PC-3 (cell line): ENCODE measurements at regions not wholly inside any gene's neighbourhood (a gene's known extent, or its start where the extent isn't known, plus 50 kb on each side); places are given as distances from the start of the nearest gene placed in this dataset.
"Not testable (repeated sequence)": the region's sequence is repeated elsewhere in the genome, so short reads cannot be mapped to it uniquely, and the experiment has no call there.

Source experiments
- ATAC-seq: fragments of 200-7000 bp; cut with Tn5 transposase; 2 replicates; pipeline ENCODE4 v1.9.1; 2020; ENCODE audit warnings: mild to moderate bottlenecking, moderate library complexity
- BruUV-seq: library from RNA; stranded (reverse); fragments of 400-500 nt; replicated peaks from 2 replicates; lab custom pipeline; 2021; lab: Mats Ljungman, UMichigan
- CTCF ChIA-PET: fragments of 300-600 bp; sonication (Branson Sonifier 250); formaldehyde crosslinking; loops from one replicate; lab custom pipeline; 2022; ENCODE audit warnings: antibody characterized with exemption; lab: Charles Lee
- POLR2A ChIA-PET: fragments of 300-600 bp; sonication (Branson Sonifier 250); formaldehyde crosslinking; loops from one replicate; lab custom pipeline; 2022; ENCODE audit warnings: antibody characterized with exemption; ENCODE audit not compliant: unreplicated experiment; lab: Charles Lee
- DNase-seq: peaks from one replicate; pipeline ENCODE4 v3.0.0-alpha.2; 2015
- H2AFZ ChIP-seq: fragments of 300-600 bp; sonication (generic); 2 replicates; pipeline ENCODE4 v1.6.0; 2016; ENCODE audit warnings: antibody characterized with exemption, low read length
- H3F3A ChIP-seq: fragments of 300-600 bp; sonication (generic); one replicate; pipeline ENCODE4 v1.6.0; 2017; ENCODE audit warnings: antibody characterized with exemption, low read length, control low read depth, mild to moderate bottlenecking; ENCODE audit not compliant: unreplicated experiment
- H3K27ac ChIP-seq: fragments of 300-600 bp; sonication (generic); 2 replicates; pipeline ENCODE4 v1.5.1; 2016; ENCODE audit warnings: mild to moderate bottlenecking, low read length
- H3K27me3 ChIP-seq: fragments of 300-600 bp; sonication (generic); 2 replicates; pipeline ENCODE4 v1.6.1; 2016; ENCODE audit warnings: low read length, mixed read lengths
- H3K36me3 ChIP-seq: fragments of 300-600 bp; sonication (generic); 2 replicates; pipeline ENCODE4 v1.6.1; 2016; ENCODE audit warnings: low read depth, mixed run types, low read length, mixed read lengths
- H3K4me1 ChIP-seq: fragments of 300-600 bp; sonication (generic); 2 replicates; pipeline ENCODE4 v1.5.1; 2016; ENCODE audit warnings: low read length; ENCODE audit not compliant: insufficient read depth
- H3K4me2 ChIP-seq: fragments of 300-600 bp; sonication (generic); 2 replicates; pipeline ENCODE4 v1.6.0; 2016; ENCODE audit warnings: low read length
- H3K4me3 ChIP-seq: fragments of 300-600 bp; sonication (generic); 2 replicates; pipeline ENCODE4 v1.5.1; 2016; ENCODE audit warnings: mild to moderate bottlenecking, low read length, mixed read lengths
- H3K79me2 ChIP-seq: fragments of 300-600 bp; sonication (generic); 2 replicates; pipeline ENCODE4 v1.6.1; 2017; ENCODE audit warnings: low read length, mixed read lengths
- H3K9ac ChIP-seq: fragments of 300-600 bp; sonication (generic); 2 replicates; pipeline ENCODE4 v1.6.0; 2016; ENCODE audit warnings: mild to moderate bottlenecking, low read length
- H3K9me2 ChIP-seq: fragments of 300-600 bp; sonication (generic); replicated peaks from 2 replicates; pipeline ENCODE4 v1.6.1; 2016; ENCODE audit warnings: mixed run types, low read length, mixed read lengths
- H3K9me3 ChIP-seq: fragments of 300-600 bp; sonication (generic); 2 replicates; pipeline ENCODE4 v1.6.1; 2016; ENCODE audit warnings: low read length, mixed read lengths
- H4K20me1 ChIP-seq: fragments of 300-600 bp; sonication (generic); 2 replicates; pipeline ENCODE4 v1.6.1; 2016; ENCODE audit warnings: low read length, mixed read lengths
- CTCF ChIP-seq: fragments of 300-600 bp; sonication (generic); conservative IDR thresholded peaks from 2 replicates; pipeline ENCODE4 v1.5.1; 2017; ENCODE audit warnings: antibody characterized with exemption, low read depth, mild to moderate bottlenecking, low read length
- EZH2 ChIP-seq: fragments of 300-600 bp; sonication (generic); IDR thresholded peaks from one replicate; pipeline ENCODE4 v1.6.1; 2017; ENCODE audit warnings: antibody characterized with exemption, mild to moderate bottlenecking, low read length; ENCODE audit not compliant: unreplicated experiment
- EZH2phosphoT487 ChIP-seq: fragments of 300-600 bp; sonication (generic); IDR thresholded peaks from 2 replicates; pipeline ENCODE4 v1.6.1; 2018; ENCODE audit warnings: mild to moderate bottlenecking, antibody characterized with exemption, low read length, borderline replicate concordance
- intact Hi-C: fragments of 100-400 bp; cut with micrococcal nuclease; formaldehyde crosslinking; loops from 2 replicates; pipeline ENCODE4 v1.9.0; 2023

- ChIA-PET POLR2A (no interaction called here), CTCF (no interaction called here)
- H3F3A ChIP-seq, result no peaks in the 10 kb centered on the region
Measured at GRCh38 chr3:73144276-73144675, 82.8 kb downstream of the EBLN2 start.

GRCh38 chr3:73144828-73145227 lies 83.4 kb downstream of the EBLN2 start:
- no peak overlapping the region for H3K4me2 ChIP-seq
- no peaks in the 10 kb centered on the region for H4K20me1 ChIP-seq
- ChIA-PET CTCF (no interaction called here), POLR2A (no interaction called here)
- no peak for DNase-seq
- no TSS peak for BruUV-seq
- H2AFZ ChIP-seq, result no peak overlapping the region
- intact Hi-C loops, result no loop called here
- peaks cover 83% of the 10 kb centered on the region for H3K27me3 ChIP-seq
- H3K9ac ChIP-seq, result no peak overlapping the region
- no peaks in the 10 kb centered on the region for H3F3A ChIP-seq
- TF ChIP-seq EZH2, result no peak
- H3K36me3 ChIP-seq, result no peaks in the 10 kb centered on the region
- H3K79me2 ChIP-seq, result no peaks in the 10 kb centered on the region
- H3K27ac ChIP-seq, result no peak overlapping the region
- no peak overlapping the region for H3K4me3 ChIP-seq
- H3K9me3 ChIP-seq, result no peaks in the 10 kb centered on the region
- no peak for ATAC-seq
- no peaks in the 10 kb centered on the region for H3K9me2 ChIP-seq
- no peaks in the 10 kb centered on the region for H3K4me1 ChIP-seq

More at GRCh38 chr3:73144276-73144675, 82.8 kb downstream of the EBLN2 start:
- Histone ChIP-seq H3K4me2 (no peak overlapping the region), H2AFZ (no peak overlapping the region), H3K79me2 (no peaks in the 10 kb centered on the region), H3K36me3 (no peaks in the 10 kb centered on the region), H3K4me3 (no peak overlapping the region), H3K9ac (no peak overlapping the region), H3K27me3 (peaks cover 85% of the 10 kb centered on the region), H3K27ac (no peak overlapping the region), H3K9me2 (no peaks in the 10 kb centered on the region), H3K9me3 (no peaks in the 10 kb centered on the region), H3K4me1 (no peaks in the 10 kb centered on the region), H4K20me1 (no peaks in the 10 kb centered on the region)
- intact Hi-C loops, result no loop called here
- BruUV-seq, result no TSS peak
- TF ChIP-seq EZH2phosphoT487 (no peak), EZH2 (no peak), CTCF (no peak)
- no peak for ATAC-seq
- DNase-seq, result no peak

- ATAC-seq, BruUV-seq, H4K20me1 ChIP-seq, H3K36me3 ChIP-seq, POLR2A ChIA-PET, H3K4me3 ChIP-seq, CTCF ChIA-PET, H3K4me1 ChIP-seq, H3K27ac ChIP-seq, H3K4me2 ChIP-seq, H3K9me3 ChIP-seq, DNase-seq, intact Hi-C loops, H2AFZ ChIP-seq, H3K9me2 ChIP-seq, H3F3A ChIP-seq, H3K79me2 ChIP-seq, H3K9ac ChIP-seq: not testable (repeated sequence)
- H3K27me3 ChIP-seq, result peaks cover 75% of the 10 kb centered on the region
Measured at GRCh38 chr3:73147479-73147878, 86.0 kb downstream of the EBLN2 start.

GRCh38 chr3:73148206-73148605 lies 86.7 kb downstream of the EBLN2 start:
- no peaks in the 10 kb centered on the region for H3F3A ChIP-seq
- no peak overlapping the region for H2AFZ ChIP-seq
- no peaks in the 10 kb centered on the region for H3K9me2 ChIP-seq
- TF ChIP-seq EZH2phosphoT487 (no peak), CTCF (no peak), EZH2 (no peak)
- H3K9me3 ChIP-seq, result no peaks in the 10 kb centered on the region
- no peak overlapping the region for H3K4me2 ChIP-seq
- ChIA-PET CTCF (no interaction called here), POLR2A (no interaction called here)
- H3K27ac ChIP-seq, result no peak overlapping the region
- no peaks in the 10 kb centered on the region for H3K36me3 ChIP-seq
- no peaks in the 10 kb centered on the region for H3K4me1 ChIP-seq
- H3K27me3 ChIP-seq, result peaks cover 69% of the 10 kb centered on the region
- ATAC-seq (no peak), DNase-seq (no peak)
- H3K4me3 ChIP-seq, result no peak overlapping the region
- no peaks in the 10 kb centered on the region for H3K79me2 ChIP-seq
- intact Hi-C loops, result no loop called here
- no TSS peak for BruUV-seq
- no peaks in the 10 kb centered on the region for H4K20me1 ChIP-seq
- H3K9ac ChIP-seq, result no peak overlapping the region
